ENCODE measurements at regions not wholly inside any gene's neighbourhood (a gene's known extent, or its start where the extent isn't known, plus 50 kb on each side); places are given as distances from the start of the nearest gene placed in this dataset.

GRCh38 chr7:118478236-118478635 lies 253.7 kb downstream of the ANKRD7 start:
- TF ChIP-seq, protein P1, sequence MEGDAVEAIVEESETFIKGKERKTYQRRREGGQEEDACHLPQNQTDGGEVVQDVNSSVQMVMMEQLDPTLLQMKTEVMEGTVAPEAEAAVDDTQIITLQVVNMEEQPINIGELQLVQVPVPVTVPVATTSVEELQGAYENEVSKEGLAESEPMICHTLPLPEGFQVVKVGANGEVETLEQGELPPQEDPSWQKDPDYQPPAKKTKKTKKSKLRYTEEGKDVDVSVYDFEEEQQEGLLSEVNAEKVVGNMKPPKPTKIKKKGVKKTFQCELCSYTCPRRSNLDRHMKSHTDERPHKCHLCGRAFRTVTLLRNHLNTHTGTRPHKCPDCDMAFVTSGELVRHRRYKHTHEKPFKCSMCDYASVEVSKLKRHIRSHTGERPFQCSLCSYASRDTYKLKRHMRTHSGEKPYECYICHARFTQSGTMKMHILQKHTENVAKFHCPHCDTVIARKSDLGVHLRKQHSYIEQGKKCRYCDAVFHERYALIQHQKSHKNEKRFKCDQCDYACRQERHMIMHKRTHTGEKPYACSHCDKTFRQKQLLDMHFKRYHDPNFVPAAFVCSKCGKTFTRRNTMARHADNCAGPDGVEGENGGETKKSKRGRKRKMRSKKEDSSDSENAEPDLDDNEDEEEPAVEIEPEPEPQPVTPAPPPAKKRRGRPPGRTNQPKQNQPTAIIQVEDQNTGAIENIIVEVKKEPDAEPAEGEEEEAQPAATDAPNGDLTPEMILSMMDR (IDR thresholded peaks at IDR 0.05; ENCODE audit: low read depth, low read length, poor library complexity, severe bottlenecking) = no peak
- no peak for TF ChIP-seq EZH2phosphoT487 (IDR thresholded peaks at IDR 0.05; ENCODE audit: borderline replicate concordance, low read length)

All from DOHH2 (cell line).